Esophagus muscularis mucosa (tissue), 4 donors: ENCODE measurements at regions not wholly inside any gene's neighbourhood (a gene's known extent, or its start where the extent isn't known, plus 50 kb on each side); places are given as distances from the start of the nearest gene placed in this dataset.
A peak's percentile ranks its signal among the peaks of the same experiment; 100 is the strongest.

Source experiments
- DNase-seq: peaks from one replicate; pipeline ENCODE4 v3.0.0-alpha.2; 2017; ENCODE audit errors: extremely low spot score
- H3K27ac ChIP-seq, 4 donors: fragments of 200-600 bp; sonication (generic); replicated peaks in 1 of 4; 1 replicate in 3 of 4; 2 replicates in 1 of 4; pipeline ENCODE4 v1.5.1; 2016 to 2019; ENCODE audit warnings: mild to moderate bottlenecking in 1 of 4
- H3K27me3 ChIP-seq, 4 donors: fragments of 200-600 bp; sonication (generic); one replicate each; pipeline versions ENCODE4 v1.5.1 to v1.6.0; 2016 to 2019
- H3K36me3 ChIP-seq, 4 donors: fragments of 200-600 bp; sonication (generic); one replicate each; pipeline ENCODE4 v1.5.1; 2016 to 2019
- H3K4me1 ChIP-seq, 4 donors: fragments of 200-600 bp; sonication (generic); one replicate each; pipeline ENCODE4 v1.5.1; 2016 to 2019
- H3K4me3 ChIP-seq, 4 donors: fragments of 200-600 bp; sonication (generic); 1 replicate in 2 of 4; 2 replicates in 2 of 4; pipeline ENCODE4 v1.5.1; 2016 to 2019; ENCODE audit warnings: mild to moderate bottlenecking in 4 of 4, moderate library complexity in 1 of 4
- H3K9me3 ChIP-seq, 4 donors: fragments of 200-600 bp; sonication (generic); 1 replicate in 3 of 4; 2 replicates in 1 of 4; pipeline ENCODE4 v1.5.1; 2016 to 2019
- CTCF ChIP-seq, 3 experiments: fragments of 200-600 bp in 2 of 3; fragments of 450-650 bp in 1 of 3; sonication (generic) in 2 of 3; IDR thresholded peaks; one replicate each; pipeline ENCODE4 v1.5.1; 2017 to 2019; ENCODE audit warnings: antibody characterized with exemption in 3 of 3, mild to moderate bottlenecking in 2 of 3, moderate library complexity in 1 of 3
- EP300 ChIP-seq: sonication (generic); formaldehyde crosslinking; IDR thresholded peaks from one replicate; pipeline ENCODE4 v1.6.1; 2017; ENCODE audit warnings: antibody characterized with exemption
- POLR2A ChIP-seq: fragments of 450-650 bp; IDR thresholded peaks from one replicate; pipeline ENCODE4 v1.6.1; 2017; ENCODE audit warnings: antibody characterized with exemption, moderate library complexity, mild to moderate bottlenecking, low read depth
- POLR2AphosphoS5 ChIP-seq, 2 donors: sonication (generic); formaldehyde crosslinking; IDR thresholded peaks; one replicate each; pipeline ENCODE4 v1.6.1; 2017; ENCODE audit warnings: antibody characterized with exemption in 2 of 2
- WGBS: methylation state at CpG from one replicate; pipeline ENCODE4 v1.1.5; 2018; 5-methylcytosine and 5-hydroxymethylcytosine counted together
- intact Hi-C: fragments of 100-400 bp; cut with DNase I; formaldehyde crosslinking; loops from one replicate; pipeline ENCODE4 v1.15.1; 2023

GRCh38 chr4:119728185-119728584, 99.6 kb upstream of the PDE5A start:
- peaks cover 46 to 78% (median 67%) of the 10 kb centered on the region in 4 donors for H3K4me1 ChIP-seq
- H3K36me3 ChIP-seq = no peaks in the 10 kb centered on the region
- intact Hi-C loops = no loop called here

GRCh38 chr4:119726505-119726904, 97.9 kb upstream of the PDE5A start:
- intact Hi-C loops = no loop called here
- H3K27ac ChIP-seq = peak overlapping the region; percentile 70 to 80 (median 76)
- H3K36me3 ChIP-seq = no peaks in the 10 kb centered on the region
- H3K9me3 ChIP-seq = peaks cover 0 to 5% (median 0%) of the 10 kb centered on the region in 4 donors
- DNase-seq = no peak
- H3K4me1 ChIP-seq = peaks cover 38 to 74% (median 55%) of the 10 kb centered on the region in 4 donors
- 47% methylated on average over 1 of the region's 1 CpG for WGBS
- no peaks in the 10 kb centered on the region for H3K27me3 ChIP-seq
- TF ChIP-seq POLR2AphosphoS5 (IDR thresholded peaks at IDR 0.05) (no peak), POLR2A (no peak), CTCF (IDR thresholded peaks at IDR 0.05) (no peak), EP300 (no peak)
- no peak overlapping the region for H3K4me3 ChIP-seq

More at GRCh38 chr4:119728185-119728584, 99.6 kb upstream of the PDE5A start:
- no peak for TF ChIP-seq POLR2A
- no peak for TF ChIP-seq POLR2AphosphoS5 (IDR thresholded peaks at IDR 0.05)
- TF ChIP-seq CTCF (IDR thresholded peaks at IDR 0.05) = no peak
- TF ChIP-seq EP300 = no peak
- no peaks in the 10 kb centered on the region for H3K27me3 ChIP-seq
- no peak overlapping the region for H3K4me3 ChIP-seq
- peaks cover 0 to 5% (median 0%) of the 10 kb centered on the region in 4 donors for H3K9me3 ChIP-seq
- H3K27ac ChIP-seq = peak overlapping the region; percentile 70 to 80 (median 76)
- WGBS = 89% methylated on average over 1 of the region's 1 CpG
- DNase-seq = no peak

GRCh38 chr4:119725688-119726330, 97.2 kb upstream of the PDE5A start:
- DNase-seq = no peak
- Histone ChIP-seq H3K4me1 (peaks cover 33 to 68% (median 48%) of the 10 kb centered on the region in 4 donors), H3K9me3 (peaks cover 0 to 5% (median 0%) of the 10 kb centered on the region in 4 donors), H3K27ac (peak overlapping the region; percentile 70 to 80 (median 76)), H3K27me3 (no peaks in the 10 kb centered on the region), H3K4me3 (no peak overlapping the region), H3K36me3 (no peaks in the 10 kb centered on the region)
- TF ChIP-seq EP300 (no peak), CTCF (IDR thresholded peaks at IDR 0.05) (no peak), POLR2AphosphoS5 (IDR thresholded peaks at IDR 0.05) (no peak), POLR2A (no peak)
- 19% methylated on average over 3 of the region's 3 CpGs for WGBS
- intact Hi-C loops = no loop called here

- WGBS = 85% methylated on average over 6 of the region's 6 CpGs
- intact Hi-C loops = no loop called here
Measured at GRCh38 chr4:119725011-119725410, 96.4 kb upstream of the PDE5A start.

More at GRCh38 chr4:119725011-119725410, 96.4 kb upstream of the PDE5A start:
- Histone ChIP-seq H3K9me3 (peaks cover 0 to 5% (median 2%) of the 10 kb centered on the region in 4 donors), H3K4me3 (no peak overlapping the region), H3K4me1 (peaks cover 25 to 60% (median 40%) of the 10 kb centered on the region in 4 donors), H3K27ac (peak overlapping the region; percentile 70 to 80 (median 76)), H3K27me3 (no peaks in the 10 kb centered on the region), H3K36me3 (no peaks in the 10 kb centered on the region)
- TF ChIP-seq POLR2AphosphoS5 (IDR thresholded peaks at IDR 0.05) = no peak
- TF ChIP-seq POLR2A = no peak
- TF ChIP-seq EP300 = no peak
- no peak for TF ChIP-seq CTCF (IDR thresholded peaks at IDR 0.05)
- no peak for DNase-seq
